ENCODE measurements at regions not wholly inside any gene's neighbourhood (a gene's known extent, or its start where the extent isn't known, plus 50 kb on each side); places are given as distances from the start of the nearest gene placed in this dataset.

GRCh38 chrY:19351616-19352015, 392.9 kb downstream of the KDM5D start:
- Mint-ChIP-seq H3K4me1 (no peaks in the 10 kb centered on the region), H3K4me3 (no peak overlapping the region), H3K9me3 (no peaks in the 10 kb centered on the region), H3K36me3 (no peaks in the 10 kb centered on the region), H3K27me3 (no peaks in the 10 kb centered on the region), H3K27ac (no peak overlapping the region)

- Mint-ChIP-seq H3K27me3 (no peaks in the 10 kb centered on the region), H3K9me3 (no peaks in the 10 kb centered on the region), H3K4me1 (no peaks in the 10 kb centered on the region), H3K36me3 (no peaks in the 10 kb centered on the region), H3K4me3 (no peak overlapping the region), H3K27ac (no peak overlapping the region)
Measured at GRCh38 chrY:19321701-19322100, 422.8 kb downstream of the KDM5D start.

GRCh38 chrY:19319135-19319534, 425.4 kb downstream of the KDM5D start:
- no peaks in the 10 kb centered on the region for H3K4me1 Mint-ChIP-seq
- no peaks in the 10 kb centered on the region for H3K27me3 Mint-ChIP-seq
- H3K36me3 Mint-ChIP-seq = no peaks in the 10 kb centered on the region
- no peak overlapping the region for H3K4me3 Mint-ChIP-seq
- H3K27ac Mint-ChIP-seq = no peak overlapping the region
- H3K9me3 Mint-ChIP-seq = no peaks in the 10 kb centered on the region

- Mint-ChIP-seq H3K4me3 (no peak overlapping the region), H3K27me3 (no peaks in the 10 kb centered on the region), H3K36me3 (no peaks in the 10 kb centered on the region), H3K9me3 (no peaks in the 10 kb centered on the region), H3K4me1 (no peaks in the 10 kb centered on the region), H3K27ac (no peak overlapping the region)
Measured at GRCh38 chrY:19317271-19317987, 427.1 kb downstream of the KDM5D start.

- Mint-ChIP-seq H3K27me3 (no peaks in the 10 kb centered on the region), H3K27ac (no peak overlapping the region), H3K4me1 (no peaks in the 10 kb centered on the region), H3K4me3 (no peak overlapping the region), H3K9me3 (no peaks in the 10 kb centered on the region), H3K36me3 (no peaks in the 10 kb centered on the region)
Measured at GRCh38 chrY:19307627-19308026, 436.9 kb downstream of the KDM5D start.

GRCh38 chrY:19303136-19303535, 441.4 kb downstream of the KDM5D start:
- Mint-ChIP-seq H3K27me3 (no peaks in the 10 kb centered on the region), H3K27ac (no peak overlapping the region), H3K4me3 (no peak overlapping the region), H3K9me3 (no peaks in the 10 kb centered on the region), H3K4me1 (no peaks in the 10 kb centered on the region), H3K36me3 (no peaks in the 10 kb centered on the region)

GRCh38 chrY:19290925-19291324, 453.6 kb downstream of the KDM5D start:
- H3K9me3 Mint-ChIP-seq = no peaks in the 10 kb centered on the region
- no peak overlapping the region for H3K27ac Mint-ChIP-seq
- H3K36me3 Mint-ChIP-seq = no peaks in the 10 kb centered on the region
- no peaks in the 10 kb centered on the region for H3K4me1 Mint-ChIP-seq
- no peaks in the 10 kb centered on the region for H3K27me3 Mint-ChIP-seq
- H3K4me3 Mint-ChIP-seq = no peak overlapping the region

GRCh38 chrY:19274076-19274475, 470.4 kb downstream of the KDM5D start:
- H3K27ac Mint-ChIP-seq = peak overlapping the region; percentile 60
- peaks cover 3% of the 10 kb centered on the region for H3K4me1 Mint-ChIP-seq
- H3K36me3 Mint-ChIP-seq = no peaks in the 10 kb centered on the region
- no peak overlapping the region for H3K4me3 Mint-ChIP-seq
- no peaks in the 10 kb centered on the region for H3K27me3 Mint-ChIP-seq
- H3K9me3 Mint-ChIP-seq = no peaks in the 10 kb centered on the region

GRCh38 chrY:19268331-19268730, 476.2 kb downstream of the KDM5D start:
- H3K27me3 Mint-ChIP-seq = no peaks in the 10 kb centered on the region
- H3K36me3 Mint-ChIP-seq = no peaks in the 10 kb centered on the region
- no peak overlapping the region for H3K27ac Mint-ChIP-seq
- no peak overlapping the region for H3K4me3 Mint-ChIP-seq
- no peaks in the 10 kb centered on the region for H3K9me3 Mint-ChIP-seq
- no peaks in the 10 kb centered on the region for H3K4me1 Mint-ChIP-seq

- no peak overlapping the region for H3K27ac Mint-ChIP-seq
- H3K36me3 Mint-ChIP-seq = no peaks in the 10 kb centered on the region
- H3K9me3 Mint-ChIP-seq = no peaks in the 10 kb centered on the region
- no peaks in the 10 kb centered on the region for H3K4me1 Mint-ChIP-seq
- H3K4me3 Mint-ChIP-seq = no peak overlapping the region
- no peaks in the 10 kb centered on the region for H3K27me3 Mint-ChIP-seq
Measured at GRCh38 chrY:19265404-19265803, 479.1 kb downstream of the KDM5D start.

- Mint-ChIP-seq H3K27ac (no peak overlapping the region), H3K4me1 (no peaks in the 10 kb centered on the region), H3K36me3 (no peaks in the 10 kb centered on the region), H3K9me3 (no peaks in the 10 kb centered on the region), H3K4me3 (no peak overlapping the region), H3K27me3 (peaks cover 1% of the 10 kb centered on the region)
Measured at GRCh38 chrY:19262310-19262709, 482.2 kb downstream of the KDM5D start.

- Mint-ChIP-seq H3K4me3 (peak overlapping the region; percentile 54), H3K36me3 (peaks cover 2% of the 10 kb centered on the region), H3K9me3 (no peaks in the 10 kb centered on the region), H3K4me1 (peaks cover 26% of the 10 kb centered on the region), H3K27me3 (no peaks in the 10 kb centered on the region), H3K27ac (no peak overlapping the region)
Measured at GRCh38 chrY:19232276-19232994, 458.9 kb upstream of the HSFY2 start.

- Mint-ChIP-seq H3K27me3 (no peaks in the 10 kb centered on the region), H3K36me3 (no peaks in the 10 kb centered on the region), H3K4me1 (no peaks in the 10 kb centered on the region), H3K4me3 (no peak overlapping the region), H3K27ac (peak overlapping the region; percentile 81), H3K9me3 (no peaks in the 10 kb centered on the region)
Measured at GRCh38 chrY:19220784-19221183, 447.2 kb upstream of the HSFY2 start.

GRCh38 chrY:19208915-19209314, 435.4 kb upstream of the HSFY2 start:
- H3K27me3 Mint-ChIP-seq = no peaks in the 10 kb centered on the region
- no peaks in the 10 kb centered on the region for H3K4me1 Mint-ChIP-seq
- no peaks in the 10 kb centered on the region for H3K9me3 Mint-ChIP-seq
- no peaks in the 10 kb centered on the region for H3K36me3 Mint-ChIP-seq
- H3K4me3 Mint-ChIP-seq = no peak overlapping the region
- H3K27ac Mint-ChIP-seq = no peak overlapping the region

- Mint-ChIP-seq H3K27ac (no peak overlapping the region), H3K9me3 (no peaks in the 10 kb centered on the region), H3K27me3 (no peaks in the 10 kb centered on the region), H3K36me3 (no peaks in the 10 kb centered on the region), H3K4me1 (no peaks in the 10 kb centered on the region), H3K4me3 (no peak overlapping the region)
Measured at GRCh38 chrY:19207048-19207447, 433.5 kb upstream of the HSFY2 start.

- Mint-ChIP-seq H3K27me3 (no peaks in the 10 kb centered on the region), H3K36me3 (no peaks in the 10 kb centered on the region), H3K27ac (no peak overlapping the region), H3K4me3 (no peak overlapping the region), H3K4me1 (no peaks in the 10 kb centered on the region), H3K9me3 (peaks cover 14% of the 10 kb centered on the region)
Measured at GRCh38 chrY:19180824-19181223, 407.3 kb upstream of the HSFY2 start.

- Mint-ChIP-seq H3K27ac (no peak overlapping the region), H3K4me1 (no peaks in the 10 kb centered on the region), H3K9me3 (no peaks in the 10 kb centered on the region), H3K27me3 (no peaks in the 10 kb centered on the region), H3K4me3 (no peak overlapping the region), H3K36me3 (no peaks in the 10 kb centered on the region)
Measured at GRCh38 chrY:19168202-19168565, 394.6 kb upstream of the HSFY2 start.
